ENCODE measurements at regions not wholly inside any gene's neighbourhood (a gene's known extent, or its start where the extent isn't known, plus 50 kb on each side); places are given as distances from the start of the nearest gene placed in this dataset.

DNA sequence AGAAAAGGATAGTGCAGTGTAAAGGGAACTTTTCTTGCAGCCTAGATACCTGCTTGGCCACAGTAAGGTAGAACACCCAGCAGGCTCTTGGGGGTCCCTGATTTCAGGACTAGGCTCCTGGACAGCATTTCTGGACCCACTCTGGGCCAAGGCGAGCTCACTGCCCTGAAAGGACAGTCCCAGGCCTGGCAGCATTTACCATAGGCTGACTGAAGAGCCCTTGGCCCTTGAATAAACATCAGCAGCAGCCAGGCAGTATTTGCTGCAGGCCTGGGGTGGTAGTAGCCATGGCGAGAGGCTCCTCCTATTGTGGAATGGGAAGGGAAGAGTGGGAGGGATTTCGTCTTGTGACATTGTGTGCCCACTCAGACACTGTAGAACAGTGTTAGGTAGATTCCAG, 529.2 kb downstream of the TUSC7 start:
- no peak overlapping the region for H2AFZ ChIP-seq (ENCODE audit: low read depth, low read length)
- no peaks in the 10 kb centered on the region for H4K20me1 ChIP-seq (ENCODE audit: insufficient read depth, low read length)

DNA sequence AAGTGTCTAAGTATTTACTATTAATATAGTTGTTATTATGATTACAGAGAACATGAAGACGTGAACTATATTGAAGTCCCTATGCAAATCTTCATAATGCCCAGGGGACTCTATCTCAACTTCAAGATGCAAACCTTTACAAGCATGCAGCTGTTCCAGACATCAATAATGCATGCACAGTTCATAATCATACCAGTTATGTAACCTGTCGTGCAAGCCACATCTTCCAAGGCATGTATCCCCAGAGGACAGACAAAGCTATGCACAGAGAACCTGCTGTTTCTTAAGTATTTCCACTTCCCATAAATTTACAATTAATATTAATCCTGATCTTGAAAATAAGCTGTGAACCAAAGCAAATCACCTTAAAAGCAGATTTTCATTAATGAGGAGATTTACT, 534.1 kb downstream of the TUSC7 start:
- Mint-ChIP-seq H3K27ac (ENCODE audit: unreplicated experiment) (no peak overlapping the region), H3K36me3 (ENCODE audit: low read depth, unreplicated experiment) (no peaks in the 10 kb centered on the region), H3K4me1 (ENCODE audit: low read depth, unreplicated experiment) (no peaks in the 10 kb centered on the region), H3K27me3 (ENCODE audit: low read depth, unreplicated experiment) (no peaks in the 10 kb centered on the region), H3K9me3 (ENCODE audit: unreplicated experiment) (no peaks in the 10 kb centered on the region), H3K4me3 (ENCODE audit: unreplicated experiment) (no peak overlapping the region)
- no peak for TF ChIP-seq EZH2 (IDR thresholded peaks at IDR 0.05; ENCODE audit: insufficient read depth, low read length)
- TF ChIP-seq, protein P1, sequence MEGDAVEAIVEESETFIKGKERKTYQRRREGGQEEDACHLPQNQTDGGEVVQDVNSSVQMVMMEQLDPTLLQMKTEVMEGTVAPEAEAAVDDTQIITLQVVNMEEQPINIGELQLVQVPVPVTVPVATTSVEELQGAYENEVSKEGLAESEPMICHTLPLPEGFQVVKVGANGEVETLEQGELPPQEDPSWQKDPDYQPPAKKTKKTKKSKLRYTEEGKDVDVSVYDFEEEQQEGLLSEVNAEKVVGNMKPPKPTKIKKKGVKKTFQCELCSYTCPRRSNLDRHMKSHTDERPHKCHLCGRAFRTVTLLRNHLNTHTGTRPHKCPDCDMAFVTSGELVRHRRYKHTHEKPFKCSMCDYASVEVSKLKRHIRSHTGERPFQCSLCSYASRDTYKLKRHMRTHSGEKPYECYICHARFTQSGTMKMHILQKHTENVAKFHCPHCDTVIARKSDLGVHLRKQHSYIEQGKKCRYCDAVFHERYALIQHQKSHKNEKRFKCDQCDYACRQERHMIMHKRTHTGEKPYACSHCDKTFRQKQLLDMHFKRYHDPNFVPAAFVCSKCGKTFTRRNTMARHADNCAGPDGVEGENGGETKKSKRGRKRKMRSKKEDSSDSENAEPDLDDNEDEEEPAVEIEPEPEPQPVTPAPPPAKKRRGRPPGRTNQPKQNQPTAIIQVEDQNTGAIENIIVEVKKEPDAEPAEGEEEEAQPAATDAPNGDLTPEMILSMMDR (IDR thresholded peaks at IDR 0.05; ENCODE audit: insufficient read depth, low read depth, low read length) = no peak
- no peaks in the 10 kb centered on the region for H4K20me1 ChIP-seq (ENCODE audit: insufficient read depth, low read length)
- no peaks in the 10 kb centered on the region for H3K9me3 ChIP-seq (ENCODE audit: insufficient read depth, low read depth, low read length)
- no peak for FAIRE-seq
- H3K36me3 ChIP-seq (ENCODE audit: insufficient read depth, low read length) = no peaks in the 10 kb centered on the region
- DNase-seq (ENCODE audit: low read depth) = no peak
- H3K79me2 ChIP-seq (ENCODE audit: insufficient read depth, low read length) = no peaks in the 10 kb centered on the region
- H3K4me3 ChIP-seq (ENCODE audit: insufficient read depth, low read depth, low read length) = no peak overlapping the region
- no peak overlapping the region for H3K9ac ChIP-seq (ENCODE audit: low read length)
- H3K27me3 ChIP-seq (ENCODE audit: insufficient read depth, low read length) = no peaks in the 10 kb centered on the region
- H3K4me1 ChIP-seq (ENCODE audit: insufficient read depth, low read length) = no peaks in the 10 kb centered on the region
- H3K27ac ChIP-seq (ENCODE audit: low read depth, low read length) = no peak overlapping the region
- H3K4me2 ChIP-seq (ENCODE audit: low read length) = no peak overlapping the region
- H2AFZ ChIP-seq (ENCODE audit: low read depth, low read length) = no peak overlapping the region

More for the DNA sequence above, 529.2 kb downstream of the TUSC7 start:
- no peak for FAIRE-seq
- no peaks in the 10 kb centered on the region for H3K4me1 ChIP-seq (ENCODE audit: insufficient read depth, low read length)
- Mint-ChIP-seq H3K27me3 (ENCODE audit: low read depth, unreplicated experiment) (no peaks in the 10 kb centered on the region), H3K4me1 (ENCODE audit: low read depth, unreplicated experiment) (no peaks in the 10 kb centered on the region), H3K4me3 (ENCODE audit: unreplicated experiment) (no peak overlapping the region), H3K27ac (ENCODE audit: unreplicated experiment) (no peak overlapping the region), H3K9me3 (ENCODE audit: unreplicated experiment) (no peaks in the 10 kb centered on the region), H3K36me3 (ENCODE audit: low read depth, unreplicated experiment) (no peaks in the 10 kb centered on the region)
- no peak for DNase-seq (ENCODE audit: low read depth)
- H3K27ac ChIP-seq (ENCODE audit: low read depth, low read length) = no peak overlapping the region
- no peaks in the 10 kb centered on the region for H3K36me3 ChIP-seq (ENCODE audit: insufficient read depth, low read length)
- H3K4me2 ChIP-seq (ENCODE audit: low read length) = no peak overlapping the region
- H3K4me3 ChIP-seq (ENCODE audit: insufficient read depth, low read depth, low read length) = no peak overlapping the region
- TF ChIP-seq, protein P1 (IDR thresholded peaks at IDR 0.05; ENCODE audit: insufficient read depth, low read depth, low read length) = no peak
- TF ChIP-seq EZH2 (IDR thresholded peaks at IDR 0.05; ENCODE audit: insufficient read depth, low read length) = no peak
- no peaks in the 10 kb centered on the region for H3K79me2 ChIP-seq (ENCODE audit: insufficient read depth, low read length)
- H3K9me3 ChIP-seq (ENCODE audit: insufficient read depth, low read depth, low read length) = no peaks in the 10 kb centered on the region
- no peaks in the 10 kb centered on the region for H3K27me3 ChIP-seq (ENCODE audit: insufficient read depth, low read length)
- H3K9ac ChIP-seq (ENCODE audit: low read length) = no peak overlapping the region

DNA sequence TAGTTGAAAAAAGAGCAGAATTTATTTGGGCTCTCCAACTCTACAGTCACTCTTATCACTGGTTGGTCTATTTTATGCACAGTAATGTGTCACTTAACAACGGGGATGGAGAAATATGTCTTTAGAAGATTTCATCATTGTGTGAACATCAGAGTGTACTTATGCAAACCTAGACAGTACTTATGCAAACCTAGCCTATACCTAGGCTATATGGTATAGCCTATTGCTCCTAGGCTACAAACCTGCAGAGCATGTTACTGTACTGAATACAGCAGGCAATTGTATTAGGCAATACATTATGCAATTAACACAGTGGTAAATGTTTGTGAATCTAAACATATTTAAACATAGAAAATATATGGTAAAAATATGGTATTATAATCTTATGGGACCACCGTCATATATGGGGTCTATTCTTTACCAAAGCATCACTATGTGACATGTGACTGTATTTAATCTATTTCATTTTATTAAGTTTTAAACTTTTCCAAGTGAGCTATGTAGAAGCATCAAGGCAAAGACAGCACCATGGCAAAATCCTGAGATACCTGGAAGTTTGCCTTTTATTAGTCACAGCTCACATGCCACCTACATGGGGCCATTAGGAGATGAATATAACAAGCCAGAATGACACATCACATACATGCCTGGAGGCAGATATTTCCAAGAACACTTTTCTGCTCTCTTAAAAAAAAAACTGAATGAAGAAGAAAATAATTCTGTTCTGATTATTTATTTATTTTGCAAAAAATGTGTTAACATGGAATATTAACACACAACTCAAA, 537.4 kb downstream of the TUSC7 start:
- Histone ChIP-seq H3K4me3 (ENCODE audit: insufficient read depth, low read depth, low read length) (no peak overlapping the region), H3K4me1 (ENCODE audit: insufficient read depth, low read length) (no peaks in the 10 kb centered on the region), H3K36me3 (ENCODE audit: insufficient read depth, low read length) (no peaks in the 10 kb centered on the region), H3K79me2 (ENCODE audit: insufficient read depth, low read length) (no peaks in the 10 kb centered on the region), H3K27ac (ENCODE audit: low read depth, low read length) (no peak overlapping the region), H3K4me2 (ENCODE audit: low read length) (no peak overlapping the region), H2AFZ (ENCODE audit: low read depth, low read length) (no peak overlapping the region), H4K20me1 (ENCODE audit: insufficient read depth, low read length) (no peaks in the 10 kb centered on the region), H3K27me3 (ENCODE audit: insufficient read depth, low read length) (no peaks in the 10 kb centered on the region), H3K9me3 (ENCODE audit: insufficient read depth, low read depth, low read length) (no peaks in the 10 kb centered on the region), H3K9ac (ENCODE audit: low read length) (no peak overlapping the region)
- no peaks in the 10 kb centered on the region for H3K9me3 Mint-ChIP-seq (ENCODE audit: unreplicated experiment)
- no peak overlapping the region for H3K27ac Mint-ChIP-seq (ENCODE audit: unreplicated experiment)
- DNase-seq (ENCODE audit: low read depth) = no peak
- H3K27me3 Mint-ChIP-seq (ENCODE audit: low read depth, unreplicated experiment) = no peaks in the 10 kb centered on the region
- no peak for FAIRE-seq
- TF ChIP-seq EZH2 (IDR thresholded peaks at IDR 0.05; ENCODE audit: insufficient read depth, low read length) = no peak
- TF ChIP-seq, protein P1 (IDR thresholded peaks at IDR 0.05; ENCODE audit: insufficient read depth, low read depth, low read length) = no peak
- no peaks in the 10 kb centered on the region for H3K4me1 Mint-ChIP-seq (ENCODE audit: low read depth, unreplicated experiment)
- no peak overlapping the region for H3K4me3 Mint-ChIP-seq (ENCODE audit: unreplicated experiment)
- H3K36me3 Mint-ChIP-seq (ENCODE audit: low read depth, unreplicated experiment) = no peaks in the 10 kb centered on the region

All from astrocyte (in vitro differentiated cells and primary cell).